Right lobe of liver (tissue), 4 donors: ENCODE measurements at regions not wholly inside any gene's neighbourhood (a gene's known extent, or its start where the extent isn't known, plus 50 kb on each side); places are given as distances from the start of the nearest gene placed in this dataset.

ENCODE experiments used
- CTCF ChIP-seq, 4 donors: fragments of 200-600 bp in 3 of 4; fragments of 450-650 bp in 1 of 4; IDR thresholded peaks; one replicate each; pipeline versions ENCODE4 v1.5.1 to v1.8.0; 2016 to 2022; ENCODE audit warnings: antibody characterized with exemption in 4 of 4, mild to moderate bottlenecking in 2 of 4
- POLR2A ChIP-seq: fragments of 450-650 bp; IDR thresholded peaks from one replicate; pipeline ENCODE4 v1.6.1; 2017; ENCODE audit warnings: antibody characterized with exemption, mild to moderate bottlenecking
- donor health status: DM: no; HTN: no; CAD: no.
- donor health status: DM: no; HTN: no; CAD: no.
- donor health status: DM: no; HTN: yes; CAD: no.

GRCh38 chr10:109701633-109702215, 221.6 kb downstream of the XPNPEP1 start:
- TF ChIP-seq CTCF (IDR thresholded peaks at IDR 0.05) (no peak), POLR2A (no peak)
